DOHH2 (cell line): ENCODE measurements at regions not wholly inside any gene's neighbourhood (a gene's known extent, or its start where the extent isn't known, plus 50 kb on each side); places are given as distances from the start of the nearest gene placed in this dataset.

Source experiments
- H3F3A ChIP-seq: fragments of 200-600 bp; sonication (generic), shearing (Covaris generic); 2 replicates; pipeline ENCODE4 v1.6.0; 2016; ENCODE audit warnings: antibody characterized with exemption, mild to moderate bottlenecking; ENCODE audit not compliant: control insufficient read depth, insufficient read depth
- H3K27ac ChIP-seq: fragments of 200-600 bp; sonication (generic); 2 replicates; pipeline ENCODE4 v1.5.1; 2014; ENCODE audit warnings: low read depth, mild to moderate bottlenecking, low read length, moderate library complexity
- H3K27me3 ChIP-seq: fragments of 200-600 bp; sonication (generic); 2 replicates; pipeline ENCODE4 v1.6.1; 2014; ENCODE audit warnings: mild to moderate bottlenecking, low read length, mixed read lengths; ENCODE audit not compliant: control insufficient read depth
- H3K36me3 ChIP-seq: fragments of 200-600 bp; sonication (generic); 2 replicates; pipeline ENCODE4 v1.6.1; 2014; ENCODE audit warnings: mild to moderate bottlenecking, low read length, moderate library complexity, mixed read lengths; ENCODE audit not compliant: control insufficient read depth
- H3K4me1 ChIP-seq: fragments of 200-600 bp; sonication (generic); 2 replicates; pipeline ENCODE4 v1.6.1; 2014; ENCODE audit warnings: mild to moderate bottlenecking, low read length, mixed read lengths; ENCODE audit not compliant: control insufficient read depth
- H3K4me2 ChIP-seq: fragments of 200-600 bp; sonication (generic); 2 replicates; pipeline ENCODE4 v1.6.0; 2014; ENCODE audit warnings: mild to moderate bottlenecking, low read length, moderate library complexity
- H3K4me3 ChIP-seq: fragments of 200-600 bp; sonication (generic); 2 replicates; pipeline ENCODE4 v1.5.1; 2014; ENCODE audit warnings: mild to moderate bottlenecking, low read length, mixed read lengths
- H3K79me2 ChIP-seq: fragments of 200-600 bp; sonication (generic); 2 replicates; pipeline ENCODE4 v1.6.1; 2014; ENCODE audit warnings: mild to moderate bottlenecking, low read length, mixed read lengths; ENCODE audit not compliant: control insufficient read depth
- H3K9me2 ChIP-seq: fragments of 200-600 bp; sonication (generic); replicated peaks from 2 replicates; pipeline ENCODE4 v1.6.1; 2014; ENCODE audit warnings: mild to moderate bottlenecking, low read length, mixed read lengths; ENCODE audit not compliant: control insufficient read depth
- H3K9me3 ChIP-seq: fragments of 200-600 bp; sonication (generic); 2 replicates; pipeline ENCODE4 v1.6.1; 2014; ENCODE audit warnings: antibody characterized with exemption, low read length, mixed read lengths; ENCODE audit not compliant: control insufficient read depth, insufficient read depth
- H4K20me1 ChIP-seq: fragments of 200-600 bp; sonication (generic); 2 replicates; pipeline ENCODE4 v1.6.0; 2014; ENCODE audit warnings: low read depth, mild to moderate bottlenecking, antibody characterized with exemption, low read length, moderate library complexity; ENCODE audit not compliant: control insufficient read depth, insufficient read depth
- EZH2phosphoT487 ChIP-seq: fragments of 200-600 bp; sonication (generic); IDR thresholded peaks from 2 replicates; pipeline ENCODE4 v1.6.1; 2017; ENCODE audit warnings: borderline replicate concordance, mild to moderate bottlenecking, antibody characterized with exemption, low read length, moderate library complexity, mixed read lengths
- TF ChIP-seq, protein P1 (sequence below): fragments of 200-600 bp; sonication (generic); IDR thresholded peaks from one replicate; pipeline ENCODE4 v1.5.1; 2014; ENCODE audit warnings: antibody characterized with exemption, mild to moderate bottlenecking, low read depth, low read length; ENCODE audit not compliant: poor library complexity, severe bottlenecking

GRCh38 chr22:44405661-44406060 is 92.4 kb downstream of the RTL6 start:
- Histone ChIP-seq H3K4me3 (no peak overlapping the region), H4K20me1 (no peaks in the 10 kb centered on the region), H3K79me2 (no peaks in the 10 kb centered on the region), H3K27ac (no peak overlapping the region), H3K27me3 (no peaks in the 10 kb centered on the region), H3K4me2 (no peak overlapping the region), H3F3A (no peaks in the 10 kb centered on the region), H3K9me2 (no peaks in the 10 kb centered on the region), H3K4me1 (no peaks in the 10 kb centered on the region), H3K36me3 (no peaks in the 10 kb centered on the region), H3K9me3 (no peaks in the 10 kb centered on the region)
- TF ChIP-seq, protein P1, sequence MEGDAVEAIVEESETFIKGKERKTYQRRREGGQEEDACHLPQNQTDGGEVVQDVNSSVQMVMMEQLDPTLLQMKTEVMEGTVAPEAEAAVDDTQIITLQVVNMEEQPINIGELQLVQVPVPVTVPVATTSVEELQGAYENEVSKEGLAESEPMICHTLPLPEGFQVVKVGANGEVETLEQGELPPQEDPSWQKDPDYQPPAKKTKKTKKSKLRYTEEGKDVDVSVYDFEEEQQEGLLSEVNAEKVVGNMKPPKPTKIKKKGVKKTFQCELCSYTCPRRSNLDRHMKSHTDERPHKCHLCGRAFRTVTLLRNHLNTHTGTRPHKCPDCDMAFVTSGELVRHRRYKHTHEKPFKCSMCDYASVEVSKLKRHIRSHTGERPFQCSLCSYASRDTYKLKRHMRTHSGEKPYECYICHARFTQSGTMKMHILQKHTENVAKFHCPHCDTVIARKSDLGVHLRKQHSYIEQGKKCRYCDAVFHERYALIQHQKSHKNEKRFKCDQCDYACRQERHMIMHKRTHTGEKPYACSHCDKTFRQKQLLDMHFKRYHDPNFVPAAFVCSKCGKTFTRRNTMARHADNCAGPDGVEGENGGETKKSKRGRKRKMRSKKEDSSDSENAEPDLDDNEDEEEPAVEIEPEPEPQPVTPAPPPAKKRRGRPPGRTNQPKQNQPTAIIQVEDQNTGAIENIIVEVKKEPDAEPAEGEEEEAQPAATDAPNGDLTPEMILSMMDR: no peak
- TF ChIP-seq EZH2phosphoT487: no peak

GRCh38 chr22:44404341-44405020 is 91.7 kb upstream of the SHISAL1 start:
- no peaks in the 10 kb centered on the region for H3K4me1 ChIP-seq
- no peaks in the 10 kb centered on the region for H3K79me2 ChIP-seq
- no peak for TF ChIP-seq EZH2phosphoT487
- TF ChIP-seq, protein P1: no peak
- H3K4me3 ChIP-seq: no peak overlapping the region
- no peaks in the 10 kb centered on the region for H3K9me2 ChIP-seq
- H3K9me3 ChIP-seq: no peaks in the 10 kb centered on the region
- no peak overlapping the region for H3K4me2 ChIP-seq
- H3K27me3 ChIP-seq: no peaks in the 10 kb centered on the region
- H3F3A ChIP-seq: no peaks in the 10 kb centered on the region
- H3K27ac ChIP-seq: no peak overlapping the region
- H3K36me3 ChIP-seq: no peaks in the 10 kb centered on the region
- H4K20me1 ChIP-seq: no peaks in the 10 kb centered on the region

- Histone ChIP-seq H3K4me3 (no peak overlapping the region), H3K36me3 (no peaks in the 10 kb centered on the region), H3K79me2 (no peaks in the 10 kb centered on the region), H3K4me1 (no peaks in the 10 kb centered on the region), H3K9me2 (no peaks in the 10 kb centered on the region), H4K20me1 (no peaks in the 10 kb centered on the region), H3F3A (no peaks in the 10 kb centered on the region), H3K9me3 (no peaks in the 10 kb centered on the region), H3K27ac (no peak overlapping the region), H3K27me3 (no peaks in the 10 kb centered on the region), H3K4me2 (no peak overlapping the region)
- no peak for TF ChIP-seq EZH2phosphoT487
- TF ChIP-seq, protein P1: no peak
Measured at GRCh38 chr22:44403602-44404329, 91.0 kb upstream of the SHISAL1 start.
